ENCODE measurements at regions not wholly inside any gene's neighbourhood (a gene's known extent, or its start where the extent isn't known, plus 50 kb on each side); places are given as distances from the start of the nearest gene placed in this dataset.

GRCh38 chr3:191076903-191077552 lies 122.0 kb upstream of the OSTN start:
- no peak overlapping the region for H4K5ac ChIP-seq (ENCODE audit: low read depth, low read length)
- no peak overlapping the region for H2BK20ac ChIP-seq (ENCODE audit: low read depth, low read length)
- H2BK5ac ChIP-seq (ENCODE audit: low read depth, low read length, poor library complexity, severe bottlenecking) = no peak overlapping the region
- no peaks in the 10 kb centered on the region for H3K9me1 ChIP-seq (ENCODE audit: insufficient read depth, low read length)
- DNase-seq = peak; percentile 19
- H2BK15ac ChIP-seq (ENCODE audit: low read depth, low read length) = no peak overlapping the region
- H3K23ac ChIP-seq (ENCODE audit: low read depth, low read length) = no peak overlapping the region
- dilution Hi-C loops (cut with HindIII; ENCODE audit: low sequenced_read_pairs, unreplicated experiment) = no loop called here
- H3K56ac ChIP-seq (ENCODE audit: extremely low read depth, insufficient read depth, low read length) = no peak overlapping the region
- H4K8ac ChIP-seq (ENCODE audit: low read depth in 2 of 2, low read length in 2 of 2) = no peak overlapping the region
- H3K4me3 ChIP-seq (ENCODE audit: insufficient read depth, low read depth, low read length) = no peak overlapping the region
- no peak overlapping the region; the same call in 1 of the 2 replicates for H2BK120ac ChIP-seq (ENCODE audit: low read depth, low read length)
- ChIA-PET CTCF (no interaction called here), POLR2A (ENCODE audit: unreplicated experiment) (no interaction called here)
- intact Hi-C loops (cut with micrococcal nuclease) = no loop called here
- no CpG with 5 or more reads among the region's 2 CpGs for WGBS, 2 experiments (ENCODE audit: extremely low coverage in 2 of 2, insufficient read length in 1 of 2)
- H3K4ac ChIP-seq (ENCODE audit: low read depth, low read length) = no peak overlapping the region
- no TSS peak for BruUV-seq (replicated peaks)
- H2AFZ ChIP-seq (replicated peaks; ENCODE audit: low read length, poor library complexity) = no peak overlapping the region
- H3K9me3 ChIP-seq (ENCODE audit: control insufficient read depth, insufficient read depth, low read length) = peaks cover 7% of the 10 kb centered on the region
- no peaks in the 10 kb centered on the region for H4K20me1 ChIP-seq (ENCODE audit: insufficient read depth, low read length)
- in situ Hi-C loops (cut with MboI; ENCODE audit: low sequenced_read_pairs) = no loop called here
- H2AK9ac ChIP-seq (replicated peaks; ENCODE audit: low read depth, low read length, poor library complexity) = peak overlapping the region; percentile 45
- no peak overlapping the region for H3K9ac ChIP-seq (ENCODE audit: low read depth, low read length)
- TF ChIP-seq SMC3 (IDR thresholded peaks at IDR 0.05; ENCODE audit: low read depth, low read length) = no peak
- TF ChIP-seq MAZ (IDR thresholded peaks at IDR 0.05; ENCODE audit: borderline replicate concordance, low read depth, low read length) = no peak
- TF ChIP-seq RFX5 (IDR thresholded peaks at IDR 0.05; ENCODE audit: low read depth, low read length) = no peak
- TF ChIP-seq BHLHE40 (IDR thresholded peaks at IDR 0.05; ENCODE audit: low read depth, low read length) = no peak
- TF ChIP-seq MXI1 (IDR thresholded peaks at IDR 0.05; ENCODE audit: borderline replicate concordance, low read depth, low read length) = no peak
- TF ChIP-seq USF2 (IDR thresholded peaks at IDR 0.05; ENCODE audit: low read depth, low read length) = no peak
- no peak for TF ChIP-seq CHD1 (IDR thresholded peaks at IDR 0.05; ENCODE audit: low read depth, low read length)
- TF ChIP-seq ELK1 (IDR thresholded peaks at IDR 0.05; ENCODE audit: borderline replicate concordance, low read depth, low read length) = no peak
- no peak for TF ChIP-seq RCOR1 (IDR thresholded peaks at IDR 0.05; ENCODE audit: insufficient replicate concordance, low read length)
- no peak for TF ChIP-seq CEBPB (IDR thresholded peaks at IDR 0.05; ENCODE audit: low read depth, low read length)
- no peak for TF ChIP-seq CTCF (conservative IDR thresholded peaks at IDR 0.05; ENCODE audit: low read depth, low read length)
- no peak for TF ChIP-seq MAFK (IDR thresholded peaks at IDR 0.05; ENCODE audit: low read depth, low read length)
- H3K14ac ChIP-seq (replicated peaks; ENCODE audit: low read depth, low read length) = 0 out of 2 replicates have a peak overlapping the region, but pooled peaks have one; percentile 21
- H4K91ac ChIP-seq (ENCODE audit: insufficient read depth, low read depth, low read length) = no peak overlapping the region
- H3K18ac ChIP-seq (ENCODE audit: low read depth, low read length) = no peak overlapping the region
- H2AK5ac ChIP-seq (ENCODE audit: low read depth, low read length) = no peak overlapping the region
- H3K4me1 ChIP-seq (ENCODE audit: control insufficient read depth, insufficient read depth, low read length) = 0 out of 2 replicates have a peak, but pooled peaks cover 3% of the 10 kb centered on the region
- no peaks in the 10 kb centered on the region for H3K36me3 ChIP-seq (ENCODE audit: control insufficient read depth, insufficient read depth, low read length)
- H3K4me2 ChIP-seq (ENCODE audit: low read depth, low read length) = no peak overlapping the region
- no peaks in the 10 kb centered on the region for H3K27me3 ChIP-seq (ENCODE audit: control insufficient read depth, insufficient read depth, low read length)
- ATAC-seq (ENCODE audit: low read depth) = peak; percentile 61; the same call in 1 of the 2 replicates
- H3K27ac ChIP-seq (ENCODE audit: insufficient read depth, low read length) = no peak overlapping the region
- no peaks in the 10 kb centered on the region for H3K79me1 ChIP-seq (ENCODE audit: low read depth in 1 of 2, low read length in 2 of 2)

All from IMR-90 (cell line).